Fibroblast of upper back skin (primary cell): ENCODE measurements at regions not wholly inside any gene's neighbourhood (a gene's known extent, or its start where the extent isn't known, plus 50 kb on each side); places are given as distances from the start of the nearest gene placed in this dataset.

Source experiments
- DNase-seq: peaks from one replicate; pipeline ENCODE4 v3.0.0-alpha.2; 2013

DNA sequence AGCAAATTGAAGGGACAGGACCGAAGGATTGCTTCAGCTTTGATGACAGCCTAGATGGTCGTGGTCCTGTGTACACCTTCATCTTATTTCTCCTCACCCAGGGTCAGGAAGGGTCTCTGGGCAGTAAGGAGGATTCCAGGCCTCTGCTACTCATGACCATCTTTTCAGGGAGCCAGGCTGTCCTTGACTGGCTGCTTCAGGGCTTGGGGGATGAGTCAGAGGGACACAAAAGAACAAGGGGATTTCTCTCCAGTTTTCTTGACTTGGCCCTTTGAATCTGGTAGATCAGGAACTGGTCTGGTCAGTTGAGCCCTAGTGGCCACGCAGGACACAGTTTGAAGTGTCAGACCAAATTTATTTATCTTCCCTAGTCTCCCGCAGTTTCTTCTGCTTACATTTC is 402.1 kb upstream of the CHD6 start:
- DNase-seq = no peak

DNA sequence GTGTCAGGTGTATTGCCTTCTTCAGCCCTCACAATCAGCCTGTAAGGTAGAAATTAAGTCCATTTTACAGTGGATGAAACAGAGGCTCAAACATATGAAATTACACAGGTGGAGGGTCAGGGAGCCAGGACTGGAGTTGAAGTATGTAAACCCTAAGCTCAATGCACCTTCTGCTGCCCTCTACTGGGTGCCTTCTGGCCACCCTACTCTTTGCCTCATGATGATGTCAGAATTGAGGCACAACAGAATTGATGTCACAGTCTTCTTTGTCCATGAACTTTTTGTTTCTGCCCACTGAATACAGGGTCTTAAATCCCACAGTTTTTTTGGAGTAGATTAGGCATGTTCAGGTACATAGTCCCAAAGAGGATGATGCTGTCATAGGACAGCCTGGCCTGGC is 400.8 kb upstream of the CHD6 start:
- no peak for DNase-seq

DNA sequence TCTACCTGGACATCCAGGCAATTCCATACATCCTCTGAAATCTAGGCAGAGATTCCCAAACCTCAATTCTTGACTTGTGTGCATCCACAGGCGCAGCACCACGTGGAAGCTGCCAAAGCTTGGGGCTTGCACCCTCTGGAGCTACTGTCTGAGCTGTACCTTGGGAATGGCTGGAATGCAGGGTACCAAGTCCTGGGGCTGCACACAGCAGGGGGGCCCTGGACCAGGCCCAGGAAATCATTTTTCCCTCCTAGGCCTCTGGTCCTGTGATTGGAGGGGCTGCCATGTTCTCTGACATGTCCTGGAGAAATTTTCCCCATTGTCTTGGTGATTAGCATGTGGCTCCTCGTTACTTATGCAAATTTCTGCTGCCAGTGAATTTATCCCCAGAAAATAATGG is 391.9 kb upstream of the CHD6 start:
- no peak for DNase-seq

DNA sequence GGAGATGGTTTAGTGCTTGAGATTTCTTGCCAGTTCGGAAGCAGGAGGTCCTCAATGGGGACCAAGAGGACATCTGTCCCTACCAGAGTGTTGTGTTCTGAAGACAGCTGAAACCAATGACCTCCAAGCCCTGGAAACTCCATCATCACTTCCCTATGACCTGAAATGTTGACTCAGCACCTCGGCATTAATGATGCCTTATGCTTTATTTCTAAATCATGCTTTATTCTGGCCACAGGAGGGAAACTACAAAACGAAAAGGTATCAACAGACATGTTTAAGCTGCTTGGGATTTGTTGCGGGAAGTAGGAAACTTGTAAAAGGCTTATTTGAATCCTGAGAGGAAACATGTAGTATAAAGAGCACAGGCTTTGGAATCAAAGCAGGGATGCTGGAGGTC is 389.1 kb upstream of the CHD6 start:
- DNase-seq = no peak

DNA sequence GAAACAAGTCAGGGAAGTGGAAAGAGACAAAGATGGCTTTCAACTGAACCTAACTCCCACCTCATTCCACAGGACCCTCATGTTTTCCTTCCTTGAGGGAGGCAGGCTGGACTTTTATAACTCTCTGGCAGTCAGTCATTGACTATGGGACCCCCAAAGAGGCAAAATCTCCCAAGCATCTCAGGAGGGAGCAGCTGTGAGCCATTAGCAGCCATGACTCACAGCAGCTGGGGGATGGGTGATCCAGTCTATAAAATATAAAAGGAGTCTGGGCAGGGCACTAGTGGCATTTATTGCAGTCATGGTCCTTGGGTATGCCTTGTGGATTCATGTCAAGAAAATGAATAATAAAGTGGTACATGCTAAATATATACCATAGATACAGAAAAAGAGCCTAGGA is 387.0 kb upstream of the CHD6 start:
- DNase-seq = no peak

DNA sequence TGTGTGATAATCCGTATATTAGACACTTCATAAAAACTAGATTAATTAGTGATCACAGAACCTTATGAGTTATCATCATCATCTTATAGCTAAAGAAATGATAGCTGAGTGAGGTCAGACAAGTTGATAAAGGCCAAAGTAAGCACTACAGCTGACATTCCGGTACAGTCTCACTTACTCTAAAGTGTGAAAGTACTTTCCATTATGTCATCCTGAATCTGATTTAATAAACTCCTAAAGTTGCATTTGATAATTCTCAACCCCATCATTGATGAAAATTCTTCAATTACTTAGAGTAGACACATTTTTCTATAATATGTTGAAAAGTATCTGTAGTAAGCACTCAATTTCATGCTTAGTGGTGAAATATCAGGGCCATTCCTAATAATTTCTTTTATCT is 385.2 kb upstream of the CHD6 start:
- DNase-seq = no peak

DNA sequence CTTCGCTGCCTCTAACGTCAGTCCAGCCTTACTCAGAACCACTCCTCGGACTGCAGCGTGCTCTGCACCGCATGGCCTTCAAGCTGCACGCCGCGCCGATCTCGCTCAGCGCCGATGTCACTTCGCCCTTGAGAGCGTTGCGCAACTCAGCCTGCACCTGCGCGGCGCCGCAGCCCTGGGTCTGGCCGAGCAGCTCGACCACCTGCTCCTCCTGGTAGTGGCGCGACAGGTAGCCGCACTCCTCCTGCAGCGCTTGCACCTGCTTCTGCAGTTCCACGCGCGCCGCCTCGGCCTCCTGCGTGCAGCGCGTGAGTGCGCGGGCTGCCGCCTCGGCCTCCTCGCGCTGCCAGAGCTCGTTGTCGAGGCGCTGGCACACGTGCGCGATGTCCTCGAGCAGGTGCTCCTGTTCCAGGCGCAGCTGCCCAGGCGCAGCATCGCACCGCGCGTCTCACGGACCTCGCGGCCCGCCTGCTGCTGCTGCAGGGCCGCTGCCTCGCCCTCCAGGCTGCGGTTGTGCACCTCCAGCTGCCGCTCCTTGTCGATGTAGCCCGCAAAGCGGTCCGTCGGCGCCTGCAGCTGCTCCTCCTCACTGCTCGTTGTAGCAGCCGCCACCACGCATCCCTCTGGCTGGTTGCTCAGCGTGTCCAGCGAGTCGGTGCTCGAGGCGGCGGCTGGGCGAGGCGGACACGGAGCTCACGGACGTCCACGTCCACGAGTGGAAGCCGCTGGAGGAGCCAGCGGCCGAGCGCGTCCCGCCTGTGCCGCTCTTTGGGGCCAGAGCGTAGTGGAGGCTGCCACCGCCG is 380.6 kb upstream of the CHD6 start:
- DNase-seq = no peak

DNA sequence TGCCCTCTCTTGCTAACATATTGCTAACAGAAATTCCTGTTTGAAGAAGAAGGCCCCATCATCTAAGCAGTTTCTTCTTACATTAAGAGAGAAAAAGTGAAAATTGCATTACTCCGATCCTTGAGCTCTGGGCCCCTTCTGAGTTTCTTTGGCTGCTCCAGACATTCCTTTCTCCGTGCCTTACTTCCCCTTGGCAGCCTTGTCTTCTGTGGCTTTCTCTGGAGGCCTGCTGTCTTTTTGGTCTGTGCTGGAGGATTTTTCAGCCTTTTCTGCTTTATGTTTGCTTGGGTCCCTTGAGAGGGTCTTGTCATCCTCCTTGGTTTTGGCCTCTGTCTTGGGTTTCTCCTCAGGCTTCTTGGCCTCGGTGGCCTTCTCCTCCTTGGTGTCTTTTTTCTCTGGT is 378.8 kb upstream of the CHD6 start:
- no peak for DNase-seq

DNA sequence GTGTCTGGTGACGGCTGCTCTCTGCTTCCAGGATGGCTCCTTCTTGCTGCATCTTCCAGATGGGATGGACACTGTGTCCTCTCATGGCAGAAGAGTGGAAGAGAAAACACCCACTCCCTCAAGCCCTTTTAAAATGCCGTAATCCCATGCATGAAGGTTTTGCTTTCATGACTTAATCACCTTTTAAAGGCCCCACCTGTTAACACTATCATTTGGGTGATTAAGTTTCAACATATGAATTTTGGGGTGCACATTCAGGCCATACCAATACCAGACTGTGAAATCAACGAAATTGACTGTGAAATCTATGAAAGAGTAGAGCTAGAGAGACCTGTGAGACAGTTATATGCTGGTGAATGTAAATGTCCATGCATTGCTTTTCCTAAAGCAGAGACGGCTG is 374.3 kb upstream of the CHD6 start:
- no peak for DNase-seq

DNA sequence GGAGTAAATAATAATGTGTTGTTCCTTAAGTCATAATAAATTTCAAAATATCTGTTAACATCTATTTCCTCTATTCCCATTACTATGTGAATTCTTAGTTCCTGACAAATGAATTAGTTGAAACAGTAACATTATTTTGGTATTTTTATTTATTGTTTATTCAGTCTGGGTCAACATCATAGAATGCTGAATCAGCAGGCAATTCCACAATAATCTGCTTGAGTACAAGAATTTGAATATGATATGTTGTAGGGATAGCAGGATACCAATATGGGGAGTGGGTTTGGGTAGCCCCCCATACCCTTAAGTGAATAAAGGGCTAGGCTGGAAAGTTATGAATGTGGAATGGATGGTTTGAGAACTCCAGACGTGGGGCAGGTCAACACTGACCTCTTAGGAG is 373.2 kb upstream of the CHD6 start:
- no peak for DNase-seq

DNA sequence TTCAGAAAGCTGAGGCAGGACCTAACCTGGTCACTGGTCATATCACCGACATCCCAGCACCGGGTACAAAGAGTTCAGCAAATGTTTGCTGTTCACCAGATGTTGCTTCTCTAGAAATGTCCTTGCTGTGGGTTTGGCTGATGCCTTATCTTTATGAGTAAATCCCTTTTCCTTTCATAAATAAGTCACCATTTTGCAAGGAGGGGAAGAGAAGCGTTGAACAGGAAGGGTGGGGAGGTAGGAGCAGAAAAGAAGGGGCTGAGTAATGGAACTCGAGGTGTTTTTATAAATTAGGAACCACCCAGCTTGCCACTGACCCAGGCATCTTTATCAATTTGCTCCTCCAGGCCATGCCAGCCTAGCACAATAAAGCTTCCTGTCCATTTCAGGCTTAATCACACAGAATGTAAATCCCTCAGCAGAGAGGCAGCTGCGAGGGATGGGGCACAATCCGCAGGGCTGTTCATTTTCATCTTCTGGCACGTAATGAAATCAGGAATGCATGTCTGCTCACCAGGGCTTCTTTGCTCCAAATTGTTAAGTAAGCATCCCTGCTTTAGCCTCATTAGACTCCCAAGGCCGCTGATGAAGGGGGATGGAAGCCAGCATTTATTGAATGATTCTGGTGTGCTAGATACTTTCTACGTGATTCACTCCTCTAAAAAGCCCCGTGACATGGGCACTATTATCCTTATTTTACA is 371.9 kb upstream of the CHD6 start:
- DNase-seq = no peak

DNA sequence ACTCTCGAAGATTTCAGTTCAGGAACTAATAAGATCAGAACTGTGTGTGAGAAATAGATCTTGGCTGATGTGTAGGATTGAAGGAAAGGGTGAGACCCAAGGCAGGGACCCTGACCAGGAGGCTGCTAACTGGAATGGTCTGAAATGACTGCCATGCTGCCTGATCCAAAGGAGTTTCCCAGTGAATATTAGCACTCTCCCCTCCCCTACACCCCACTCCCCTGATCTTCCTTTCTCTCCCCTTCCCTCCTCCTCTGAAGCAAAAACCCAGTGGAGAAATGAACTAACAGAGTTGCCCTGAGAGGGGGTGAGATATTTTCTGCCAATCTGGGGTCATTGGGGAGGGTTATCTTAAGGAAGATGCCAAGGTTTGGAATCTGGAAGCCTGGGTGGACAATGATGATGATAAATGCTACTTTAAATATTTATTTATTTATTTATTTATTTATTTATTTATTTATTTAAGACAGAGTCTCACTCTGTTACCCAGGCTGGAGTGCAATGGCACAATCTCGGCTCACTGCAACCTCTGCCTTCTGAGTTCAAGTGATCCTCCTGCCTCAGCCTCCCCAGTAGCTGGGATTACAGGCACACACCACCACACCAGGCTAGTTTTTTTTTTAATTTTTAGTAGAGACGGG is 371.0 kb upstream of the CHD6 start:
- no peak for DNase-seq

DNA sequence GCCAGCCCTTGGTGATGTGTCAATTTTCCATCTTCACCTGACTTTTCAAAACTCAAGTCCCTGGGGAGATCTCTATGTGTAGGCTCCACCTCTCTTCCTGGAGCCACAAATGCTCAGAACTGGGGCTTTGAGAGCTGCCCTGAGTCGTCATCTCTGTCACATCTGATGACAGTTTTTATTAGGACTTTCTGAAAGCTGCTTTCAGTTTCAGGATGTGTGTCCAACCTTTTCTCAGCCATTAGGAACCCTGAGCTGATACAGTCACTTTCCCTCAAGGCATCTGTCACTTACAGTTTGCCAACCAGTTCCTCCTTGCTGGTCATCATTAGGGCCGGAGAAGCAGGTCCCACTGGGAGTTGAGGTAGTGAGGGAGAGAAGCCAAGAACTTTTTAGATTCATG is 365.9 kb upstream of the CHD6 start:
- DNase-seq = no peak

DNA sequence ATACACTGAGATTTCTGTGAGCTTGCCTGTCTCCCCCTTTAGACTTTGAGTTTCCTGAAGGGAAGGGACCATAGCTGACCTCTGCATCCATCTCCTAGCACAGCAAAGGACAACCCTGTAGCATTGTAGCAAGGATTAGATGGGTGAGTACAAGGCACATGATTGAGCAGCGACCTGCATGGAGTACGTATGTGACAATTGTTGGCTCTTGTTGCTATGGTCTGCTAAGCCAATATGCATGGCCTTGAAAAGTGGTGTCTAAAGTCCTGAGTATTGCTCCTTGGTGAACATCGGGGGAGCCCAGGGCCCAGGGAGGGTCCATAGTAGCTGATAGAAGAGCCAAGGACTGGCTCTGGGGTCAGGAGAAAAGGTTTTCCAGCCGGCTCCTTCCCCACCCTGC is 365.0 kb upstream of the CHD6 start:
- no peak for DNase-seq

DNA sequence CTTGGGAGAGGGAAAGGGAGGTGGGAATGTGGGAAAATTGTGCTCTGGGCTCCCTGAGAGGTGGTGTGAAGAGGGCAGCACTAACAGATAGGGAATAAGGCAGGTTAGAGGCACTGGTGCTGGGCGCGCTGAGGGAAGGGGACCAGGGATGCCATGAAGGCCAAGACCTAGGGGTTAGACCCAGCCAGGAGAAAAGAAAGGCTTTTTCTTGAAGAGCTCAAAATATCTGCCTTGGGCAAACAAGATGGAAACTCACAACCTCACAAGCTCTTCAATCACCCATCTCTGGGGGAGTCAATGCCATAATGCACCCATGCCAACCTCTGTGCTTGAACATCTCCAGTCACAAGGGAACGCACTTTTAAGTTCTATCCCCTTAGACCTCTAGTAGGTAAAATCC is 363.6 kb upstream of the CHD6 start:
- no peak for DNase-seq

DNA sequence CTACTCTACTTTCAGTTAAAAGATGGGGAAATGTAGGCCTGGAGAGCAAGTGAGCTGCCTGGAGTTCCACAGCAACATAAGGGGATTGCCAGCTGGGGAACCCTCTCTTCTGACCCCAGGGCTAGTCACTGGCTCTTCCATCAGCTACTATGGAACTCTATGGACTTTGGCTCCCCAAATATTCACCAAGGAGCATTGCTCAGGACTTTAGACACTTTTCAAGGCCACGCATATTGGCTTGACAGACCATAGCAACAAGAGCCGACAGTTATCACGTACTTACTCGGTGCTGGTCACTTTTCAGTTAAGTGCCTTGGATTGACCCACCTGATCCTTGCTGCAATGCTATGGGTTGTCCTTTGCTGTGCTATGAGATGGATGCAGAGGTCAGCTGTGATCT is 360.7 kb upstream of the CHD6 start:
- no peak for DNase-seq

DNA sequence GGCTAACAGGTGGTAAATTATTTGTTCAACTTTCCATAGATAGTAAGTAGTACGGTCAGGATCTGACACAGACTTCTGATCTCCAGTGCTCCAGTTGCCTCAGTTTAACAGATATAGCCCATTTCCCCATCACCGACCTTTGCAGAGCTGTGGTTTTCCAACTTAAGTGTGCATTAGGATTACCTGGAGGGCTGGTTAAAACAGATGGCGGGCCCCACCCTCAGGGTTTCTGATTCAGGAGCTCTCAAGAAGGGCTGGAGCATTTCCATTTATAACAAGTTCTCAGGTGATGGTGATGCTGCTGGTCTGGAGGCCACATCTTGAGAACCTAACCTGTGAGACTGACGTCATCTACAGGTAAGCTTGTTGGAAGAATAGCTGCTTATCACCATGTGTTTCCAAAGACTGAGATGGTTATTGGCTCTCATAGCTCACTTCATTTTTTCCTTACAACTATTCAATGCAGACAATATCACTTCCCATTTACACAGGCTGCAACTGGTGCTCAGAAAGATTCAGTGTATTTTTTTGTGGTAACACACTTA is 360.1 kb upstream of the CHD6 start:
- no peak for DNase-seq

DNA sequence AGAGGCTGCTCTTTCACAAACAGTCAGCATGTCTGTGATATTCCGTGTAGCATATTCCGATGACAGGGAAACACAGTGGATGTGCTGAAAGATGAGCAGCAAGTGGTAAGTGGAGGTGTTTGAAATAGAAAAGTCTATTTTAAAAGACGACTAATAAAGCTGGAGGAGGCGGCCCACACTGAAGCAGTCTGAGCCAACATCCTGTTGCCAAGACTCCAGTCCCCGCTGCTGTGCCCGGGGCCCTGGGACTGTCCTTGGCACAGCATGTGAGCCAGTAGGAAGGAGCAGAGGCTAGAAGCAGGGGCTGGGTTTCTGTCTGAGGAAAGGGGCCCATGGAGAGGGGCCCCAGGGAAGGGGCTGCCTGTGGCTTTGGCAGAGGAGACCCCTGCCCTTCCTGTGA is 351.5 kb upstream of the CHD6 start:
- no peak for DNase-seq

DNA sequence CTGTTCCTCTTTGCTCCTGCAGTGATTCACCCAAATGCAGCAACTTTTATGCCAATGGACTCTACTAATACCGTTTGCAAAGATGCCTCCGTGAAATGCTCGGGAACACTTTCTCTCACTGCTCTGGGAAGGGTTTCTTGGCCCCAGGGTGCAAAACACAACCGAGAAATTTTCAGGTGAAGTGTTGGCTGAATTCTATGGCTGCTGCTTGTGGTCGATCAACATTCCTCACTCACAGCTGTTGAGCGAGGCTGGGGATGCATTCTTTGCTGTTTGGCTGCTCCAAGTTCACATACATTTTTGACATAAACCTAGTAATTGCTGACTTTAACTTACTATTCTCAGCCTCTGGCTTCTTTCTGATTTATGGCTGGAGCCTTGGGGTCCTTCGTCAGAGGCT is 342.0 kb upstream of the CHD6 start:
- no peak for DNase-seq

DNA sequence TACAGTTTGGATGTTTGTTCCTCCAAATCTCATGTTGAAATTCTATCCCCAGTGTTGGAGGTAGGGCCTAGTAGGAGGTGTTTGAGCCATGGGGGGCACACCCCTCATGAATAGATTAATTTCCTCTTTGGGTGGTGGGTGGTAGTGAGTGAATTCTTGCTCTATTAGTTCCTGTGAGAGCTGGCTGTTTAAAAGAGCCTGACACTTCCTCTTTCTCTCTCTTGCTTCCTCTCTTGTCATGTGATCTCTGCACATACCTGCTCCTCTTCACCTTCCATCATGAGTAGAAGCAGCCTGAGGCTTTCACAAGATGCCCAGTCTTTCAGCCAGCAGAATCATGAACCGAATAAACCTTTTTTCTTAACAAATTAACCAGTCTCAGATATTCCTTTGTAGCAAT is 340.2 kb upstream of the CHD6 start:
- no peak for DNase-seq

DNA sequence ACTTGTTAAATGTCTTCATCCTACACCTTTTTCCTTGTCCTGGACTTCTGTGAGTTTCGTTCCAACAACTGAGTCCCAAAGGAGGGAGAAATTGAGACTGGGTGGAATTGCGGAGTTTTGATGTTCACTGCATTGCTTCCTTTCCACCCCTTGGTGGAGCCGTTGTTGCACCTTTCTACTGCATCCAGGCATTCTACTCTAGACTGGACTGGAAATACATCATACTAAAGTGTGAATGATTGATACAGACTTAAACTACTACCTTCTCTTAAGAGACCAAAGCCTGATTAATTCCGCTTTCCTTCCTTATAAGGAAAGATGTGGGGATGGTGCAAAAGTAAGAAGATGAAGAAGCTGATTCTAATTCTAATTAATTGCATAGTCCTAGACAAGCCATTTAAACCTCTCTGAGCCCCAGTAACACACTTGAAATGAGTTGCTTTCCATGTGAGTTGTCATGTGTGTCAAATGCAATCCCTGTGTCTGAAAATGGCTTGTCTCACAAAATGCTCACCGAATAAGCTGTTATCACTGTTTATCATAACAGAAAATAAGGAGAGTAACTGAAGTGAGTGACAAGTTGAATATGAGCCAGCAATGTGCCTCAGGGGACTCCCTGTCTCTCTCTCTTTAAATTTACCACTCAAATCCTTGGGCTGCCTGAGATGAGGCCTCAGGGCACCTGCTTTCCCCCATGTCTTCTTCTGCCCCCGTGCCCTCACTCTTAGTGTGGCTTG is 338.3 kb upstream of the CHD6 start:
- no peak for DNase-seq

DNA sequence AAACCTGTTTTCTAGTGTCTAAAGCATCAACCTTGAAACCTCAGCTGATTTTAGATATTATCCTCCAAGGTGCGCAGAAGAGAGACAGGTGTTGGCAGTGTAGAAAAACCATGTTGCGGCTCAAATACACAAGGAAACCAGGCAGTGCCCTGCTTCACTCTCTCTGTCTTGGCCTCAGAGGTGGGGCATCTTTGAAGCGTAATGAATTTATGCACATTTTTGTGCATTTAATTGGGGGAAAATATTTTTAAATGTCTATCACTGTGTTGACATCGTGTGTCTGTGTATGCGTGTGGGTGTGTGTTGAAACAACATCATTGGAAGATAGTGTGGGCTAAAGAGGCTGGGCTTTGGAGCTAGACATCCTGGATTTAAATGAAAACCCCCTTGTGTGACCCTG is 334.0 kb upstream of the CHD6 start:
- DNase-seq = no peak

DNA sequence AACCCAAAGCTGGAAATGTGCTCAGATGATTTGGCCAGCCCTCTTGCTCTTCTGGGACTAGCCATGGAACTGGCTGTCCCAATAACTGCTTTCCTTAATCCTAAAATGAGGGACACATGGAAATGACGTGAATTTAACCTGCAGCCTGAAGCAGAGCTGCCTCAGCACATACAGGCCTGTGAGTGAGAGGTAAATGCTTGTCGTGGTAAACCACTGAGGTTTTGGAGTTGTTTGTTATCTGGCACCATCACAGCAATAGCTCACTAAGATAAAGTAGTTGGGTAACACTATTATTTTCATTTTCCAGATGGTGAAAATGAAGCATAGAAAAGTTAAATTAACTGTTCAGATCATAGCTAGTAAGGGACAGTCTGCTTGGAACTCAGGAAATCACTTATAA is 333.4 kb upstream of the CHD6 start:
- no peak for DNase-seq
